T-helper 1 cell treated with Interleukin-12 subunit alpha and Interleukin-12 subunit beta and Interleukin-4 antibody, amounts not matched to agents 30 μg/mL and 1 μg/mL, for 36 hours (primary cell): ENCODE measurements at regions not wholly inside any gene's neighbourhood (a gene's known extent, or its start where the extent isn't known, plus 50 kb on each side); places are given as distances from the start of the nearest gene placed in this dataset.

Experiments used
- H3K27ac Mint-ChIP-seq: one replicate; pipeline ENCODE4 v1.8.0; 2021; ENCODE audit warnings: mild to moderate bottlenecking, mixed read lengths
- H3K27me3 Mint-ChIP-seq: one replicate; pipeline ENCODE4 v1.8.0; 2021; ENCODE audit warnings: low read depth, mixed read lengths
- H3K36me3 Mint-ChIP-seq: one replicate; pipeline ENCODE4 v1.8.0; 2021; ENCODE audit warnings: low read depth, mixed read lengths
- H3K4me1 Mint-ChIP-seq: one replicate; pipeline ENCODE4 v1.8.0; 2021; ENCODE audit warnings: low read depth, mixed read lengths
- H3K4me3 Mint-ChIP-seq: one replicate; pipeline ENCODE4 v1.8.0; 2021; ENCODE audit warnings: mild to moderate bottlenecking, moderate library complexity, mixed read lengths
- H3K9me3 Mint-ChIP-seq: one replicate; pipeline ENCODE4 v1.8.0; 2021; ENCODE audit warnings: mixed read lengths

- H3K4me1 Mint-ChIP-seq = peaks cover 32% of the 10 kb centered on the region
- H3K27ac Mint-ChIP-seq = no peak overlapping the region
- H3K27me3 Mint-ChIP-seq = no peaks in the 10 kb centered on the region
- H3K9me3 Mint-ChIP-seq = no peaks in the 10 kb centered on the region
- H3K36me3 Mint-ChIP-seq = peaks cover 3% of the 10 kb centered on the region
- no peak overlapping the region for H3K4me3 Mint-ChIP-seq
Measured at GRCh38 chr6:25022140-25022553, 86.4 kb upstream of the RIPOR2 start.

GRCh38 chr6:25023781-25024180, 88.0 kb upstream of the RIPOR2 start:
- H3K36me3 Mint-ChIP-seq = peaks cover 3% of the 10 kb centered on the region
- no peaks in the 10 kb centered on the region for H3K27me3 Mint-ChIP-seq
- H3K4me1 Mint-ChIP-seq = peaks cover 29% of the 10 kb centered on the region
- no peaks in the 10 kb centered on the region for H3K9me3 Mint-ChIP-seq
- no peak overlapping the region for H3K27ac Mint-ChIP-seq
- no peak overlapping the region for H3K4me3 Mint-ChIP-seq

- Mint-ChIP-seq H3K36me3 (peaks cover 5% of the 10 kb centered on the region), H3K4me1 (peaks cover 33% of the 10 kb centered on the region), H3K27me3 (no peaks in the 10 kb centered on the region), H3K27ac (peak overlapping the region; percentile 39), H3K4me3 (no peak overlapping the region), H3K9me3 (no peaks in the 10 kb centered on the region)
Measured at GRCh38 chr6:25024821-25025220, 89.1 kb upstream of the RIPOR2 start.

GRCh38 chr6:25025248-25025918, 89.6 kb upstream of the RIPOR2 start:
- Mint-ChIP-seq H3K9me3 (no peaks in the 10 kb centered on the region), H3K27ac (peak overlapping the region; percentile 73)

GRCh38 chr6:25025919-25026301, 90.2 kb upstream of the RIPOR2 start:
- Mint-ChIP-seq H3K4me3 (peak overlapping the region; percentile 38), H3K4me1 (peaks cover 33% of the 10 kb centered on the region), H3K36me3 (peaks cover 5% of the 10 kb centered on the region), H3K27me3 (no peaks in the 10 kb centered on the region), H3K9me3 (no peaks in the 10 kb centered on the region), H3K27ac (peak overlapping the region; percentile 73)

More at GRCh38 chr6:25025248-25025918, 89.6 kb upstream of the RIPOR2 start:
- Mint-ChIP-seq H3K27me3 (no peaks in the 10 kb centered on the region), H3K4me1 (peaks cover 33% of the 10 kb centered on the region), H3K36me3 (peaks cover 5% of the 10 kb centered on the region), H3K4me3 (peak overlapping the region; percentile 38)

- H3K4me3 Mint-ChIP-seq = no peak overlapping the region
- H3K4me1 Mint-ChIP-seq = peaks cover 35% of the 10 kb centered on the region
- no peaks in the 10 kb centered on the region for H3K27me3 Mint-ChIP-seq
- H3K9me3 Mint-ChIP-seq = no peaks in the 10 kb centered on the region
- peak overlapping the region; percentile 73 for H3K27ac Mint-ChIP-seq
- peaks cover 5% of the 10 kb centered on the region for H3K36me3 Mint-ChIP-seq
Measured at GRCh38 chr6:25026723-25027122, 91.0 kb upstream of the RIPOR2 start.

- Mint-ChIP-seq H3K36me3 (peaks cover 5% of the 10 kb centered on the region), H3K27ac (peak overlapping the region; percentile 87), H3K27me3 (no peaks in the 10 kb centered on the region), H3K9me3 (no peaks in the 10 kb centered on the region), H3K4me3 (peak overlapping the region; percentile 75), H3K4me1 (peaks cover 33% of the 10 kb centered on the region)
Measured at GRCh38 chr6:25027221-25027916, 91.6 kb upstream of the RIPOR2 start.

- Mint-ChIP-seq H3K36me3 (peaks cover 5% of the 10 kb centered on the region), H3K4me1 (peaks cover 36% of the 10 kb centered on the region), H3K9me3 (no peaks in the 10 kb centered on the region), H3K27me3 (no peaks in the 10 kb centered on the region), H3K27ac (no peak overlapping the region), H3K4me3 (no peak overlapping the region)
Measured at GRCh38 chr6:25028328-25028727, 92.6 kb upstream of the RIPOR2 start.

- peak overlapping the region; percentile 43 for H3K27ac Mint-ChIP-seq
- no peaks in the 10 kb centered on the region for H3K9me3 Mint-ChIP-seq
- H3K4me1 Mint-ChIP-seq = peaks cover 40% of the 10 kb centered on the region
- peaks cover 4% of the 10 kb centered on the region for H3K36me3 Mint-ChIP-seq
- no peaks in the 10 kb centered on the region for H3K27me3 Mint-ChIP-seq
- no peak overlapping the region for H3K4me3 Mint-ChIP-seq
Measured at GRCh38 chr6:25032934-25033333, 97.2 kb upstream of the RIPOR2 start.

GRCh38 chr6:25034431-25034921, 98.7 kb upstream of the RIPOR2 start:
- Mint-ChIP-seq H3K4me3 (peak overlapping the region; percentile 86), H3K27ac (peak overlapping the region; percentile 89), H3K36me3 (peaks cover 8% of the 10 kb centered on the region), H3K9me3 (no peaks in the 10 kb centered on the region), H3K4me1 (peaks cover 50% of the 10 kb centered on the region), H3K27me3 (no peaks in the 10 kb centered on the region)

- peak overlapping the region; percentile 86 for H3K4me3 Mint-ChIP-seq
- peaks cover 52% of the 10 kb centered on the region for H3K4me1 Mint-ChIP-seq
- peaks cover 8% of the 10 kb centered on the region for H3K36me3 Mint-ChIP-seq
- peak overlapping the region; percentile 94 for H3K27ac Mint-ChIP-seq
- H3K27me3 Mint-ChIP-seq = no peaks in the 10 kb centered on the region
- no peaks in the 10 kb centered on the region for H3K9me3 Mint-ChIP-seq
Measured at GRCh38 chr6:25035174-25035511, 99.4 kb upstream of the RIPOR2 start.

GRCh38 chr6:25035512-25036435, 100.0 kb upstream of the RIPOR2 start:
- Mint-ChIP-seq H3K4me3 (peak overlapping the region; percentile 86), H3K27ac (peak overlapping the region; percentile 94), H3K36me3 (peaks cover 8% of the 10 kb centered on the region), H3K27me3 (no peaks in the 10 kb centered on the region), H3K9me3 (no peaks in the 10 kb centered on the region), H3K4me1 (peaks cover 53% of the 10 kb centered on the region)

GRCh38 chr6:25036461-25036860, 100.7 kb upstream of the RIPOR2 start:
- peak overlapping the region; percentile 94 for H3K27ac Mint-ChIP-seq
- peak overlapping the region; percentile 86 for H3K4me3 Mint-ChIP-seq
- H3K27me3 Mint-ChIP-seq = no peaks in the 10 kb centered on the region
- peaks cover 11% of the 10 kb centered on the region for H3K36me3 Mint-ChIP-seq
- H3K9me3 Mint-ChIP-seq = no peaks in the 10 kb centered on the region
- H3K4me1 Mint-ChIP-seq = peaks cover 58% of the 10 kb centered on the region

- H3K4me1 Mint-ChIP-seq = peaks cover 72% of the 10 kb centered on the region
- no peaks in the 10 kb centered on the region for H3K27me3 Mint-ChIP-seq
- no peak overlapping the region for H3K4me3 Mint-ChIP-seq
- no peaks in the 10 kb centered on the region for H3K9me3 Mint-ChIP-seq
- H3K36me3 Mint-ChIP-seq = peaks cover 12% of the 10 kb centered on the region
- peak overlapping the region; percentile 78 for H3K27ac Mint-ChIP-seq
Measured at GRCh38 chr6:25038300-25038699, 102.5 kb upstream of the RIPOR2 start.
